Chondrocyte (in vitro differentiated cells): ENCODE measurements at regions not wholly inside any gene's neighbourhood (a gene's known extent, or its start where the extent isn't known, plus 50 kb on each side); places are given as distances from the start of the nearest gene placed in this dataset.

ENCODE experiments used
- DNase-seq: peaks from one replicate; pipeline ENCODE4 v3.0.0; 2021; ENCODE audit warnings: mixed read lengths, low spot score
- H3K27ac Mint-ChIP-seq: one replicate; pipeline ENCODE4 v1.8.0; 2021; ENCODE audit warnings: mild to moderate bottlenecking, moderate library complexity, mixed read lengths; ENCODE audit not compliant: unreplicated experiment
- H3K27me3 Mint-ChIP-seq: 2 replicates; pipeline ENCODE4 v1.8.0; 2021; ENCODE audit warnings: low read depth, mixed read lengths
- H3K36me3 Mint-ChIP-seq: 2 replicates; pipeline ENCODE4 v1.8.0; 2021; ENCODE audit warnings: low read depth, mixed read lengths
- H3K4me1 Mint-ChIP-seq: 2 replicates; pipeline ENCODE4 v1.8.0; 2021; ENCODE audit warnings: low read depth, mild to moderate bottlenecking, mixed read lengths
- H3K4me3 Mint-ChIP-seq: one replicate; pipeline ENCODE4 v1.8.0; 2021; ENCODE audit warnings: mild to moderate bottlenecking, moderate library complexity, mixed read lengths; ENCODE audit not compliant: unreplicated experiment
- H3K9me3 Mint-ChIP-seq: 2 replicates; pipeline ENCODE4 v1.8.0; 2021; ENCODE audit warnings: low read depth, mixed read lengths
- CTCF ChIP-seq: fragments of 200-600 bp; sonication (generic); IDR thresholded peaks from 2 replicates; pipeline ENCODE4 v1.5.0; 2021; ENCODE audit warnings: antibody characterized with exemption, mild to moderate bottlenecking, moderate library complexity

DNA sequence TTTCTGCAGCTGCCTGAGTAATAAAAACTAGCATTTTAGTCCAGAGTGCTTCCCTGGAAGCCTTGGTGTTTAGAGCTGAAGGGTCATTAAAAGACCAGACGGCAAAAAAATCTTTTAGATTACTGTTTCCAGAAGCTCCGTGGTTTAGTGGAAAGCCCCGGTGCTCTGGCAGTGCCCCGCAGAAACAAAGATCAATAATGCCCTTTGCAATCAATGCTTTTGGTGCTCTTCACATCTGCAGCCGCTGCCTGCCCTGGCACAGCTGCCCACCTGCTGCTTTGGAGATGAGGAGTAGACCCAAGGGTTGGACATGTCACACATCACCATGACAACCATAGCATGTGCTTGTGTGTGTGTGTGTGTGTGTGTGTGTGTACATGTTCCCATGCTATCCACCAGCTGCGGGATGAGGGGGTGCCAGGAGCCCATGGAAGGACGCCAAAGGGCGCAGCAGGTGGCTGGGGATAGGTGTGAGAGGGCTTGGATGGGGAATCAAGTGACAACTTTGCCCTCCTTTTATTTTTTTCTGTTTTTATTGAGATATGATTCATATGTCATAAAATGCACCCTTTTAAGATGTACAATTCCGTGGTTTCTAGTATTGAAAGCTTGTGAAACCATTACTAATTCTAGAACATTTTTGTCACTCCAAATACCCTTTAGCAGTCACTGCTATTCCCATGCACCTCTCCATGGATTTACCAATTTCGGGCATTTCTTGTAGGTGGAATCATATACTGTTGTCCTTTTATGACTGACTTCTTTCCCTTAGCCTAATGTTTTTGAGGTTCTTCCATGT lies 75.7 kb upstream of the KLHL25 start:
- H3K4me3 Mint-ChIP-seq = no peak overlapping the region
- DNase-seq = no peak
- no peaks in the 10 kb centered on the region for H3K4me1 Mint-ChIP-seq
- H3K9me3 Mint-ChIP-seq = no peaks in the 10 kb centered on the region
- TF ChIP-seq CTCF = no peak
- peaks cover 47% of the 10 kb centered on the region for H3K27me3 Mint-ChIP-seq
- H3K36me3 Mint-ChIP-seq = no peaks in the 10 kb centered on the region
- no peak overlapping the region for H3K27ac Mint-ChIP-seq

DNA sequence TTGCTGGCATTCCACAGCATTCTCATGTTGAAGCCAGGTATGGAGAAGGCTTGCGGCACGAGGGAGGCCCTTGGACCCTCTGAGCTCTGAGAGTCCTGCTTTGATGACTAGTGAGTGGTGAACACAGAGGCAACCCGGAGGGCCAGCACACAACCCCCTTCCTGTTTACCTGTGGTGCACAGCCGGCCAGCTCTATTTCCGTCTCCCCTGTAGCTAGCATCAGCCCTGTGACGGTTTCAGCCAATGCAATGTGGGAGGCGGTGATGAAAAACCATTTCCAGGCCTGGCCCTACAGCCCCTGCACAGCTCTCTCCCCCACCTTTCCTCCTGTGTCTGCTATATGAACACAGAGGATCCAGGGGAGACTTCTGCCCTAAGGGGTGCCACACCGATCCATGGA lies 76.8 kb upstream of the KLHL25 start:
- Mint-ChIP-seq H3K9me3 (no peaks in the 10 kb centered on the region), H3K27ac (no peak overlapping the region), H3K27me3 (peaks cover 46% of the 10 kb centered on the region), H3K4me3 (no peak overlapping the region), H3K4me1 (no peaks in the 10 kb centered on the region), H3K36me3 (no peaks in the 10 kb centered on the region)
- no peak for DNase-seq
- TF ChIP-seq CTCF = no peak

DNA sequence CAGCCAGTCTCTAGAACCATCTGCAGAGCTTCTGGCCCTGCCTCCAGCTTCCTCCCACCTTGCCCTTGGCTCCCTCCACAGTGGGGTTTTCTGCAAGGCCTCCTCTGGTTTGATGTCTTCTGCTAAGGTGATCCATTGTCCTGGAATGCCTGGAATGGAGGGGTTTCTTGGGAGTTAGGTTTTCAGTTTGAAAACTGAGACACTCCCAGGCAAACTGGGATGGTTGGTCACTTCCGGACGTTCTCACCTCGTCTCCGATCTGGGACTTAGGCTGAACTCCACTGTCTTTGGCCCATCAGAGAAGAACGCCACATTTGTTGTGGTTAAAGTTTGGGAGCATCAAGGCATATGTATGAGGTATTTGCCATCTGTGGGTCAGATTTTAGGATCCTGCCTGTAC lies 77.4 kb upstream of the KLHL25 start:
- H3K36me3 Mint-ChIP-seq = no peaks in the 10 kb centered on the region
- no peak for TF ChIP-seq CTCF
- peaks cover 47% of the 10 kb centered on the region for H3K27me3 Mint-ChIP-seq
- H3K27ac Mint-ChIP-seq = no peak overlapping the region
- no peaks in the 10 kb centered on the region for H3K4me1 Mint-ChIP-seq
- H3K4me3 Mint-ChIP-seq = no peak overlapping the region
- no peak for DNase-seq
- H3K9me3 Mint-ChIP-seq = no peaks in the 10 kb centered on the region

DNA sequence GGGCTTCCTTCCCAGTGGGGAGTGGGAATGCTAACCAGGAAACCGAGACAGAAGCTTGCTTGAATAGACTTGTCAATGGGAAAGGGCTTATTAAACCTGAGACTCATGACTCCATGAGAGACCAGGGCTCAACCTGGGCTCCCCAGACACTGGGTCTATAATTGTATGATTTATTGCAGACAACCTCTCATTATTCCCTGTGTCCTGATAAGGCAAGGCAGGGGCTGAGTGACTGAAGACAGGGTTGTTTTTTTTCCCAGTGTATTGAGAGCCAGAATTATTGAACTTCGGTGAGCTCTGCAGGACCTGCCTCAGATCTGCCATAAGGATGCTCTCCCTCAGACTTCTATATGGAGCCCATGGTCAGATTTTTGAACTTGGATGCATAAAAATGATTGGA lies 79.5 kb upstream of the KLHL25 start:
- H3K9me3 Mint-ChIP-seq = no peaks in the 10 kb centered on the region
- no peak overlapping the region for H3K27ac Mint-ChIP-seq
- no peak for TF ChIP-seq CTCF
- DNase-seq = no peak
- no peak overlapping the region for H3K4me3 Mint-ChIP-seq
- H3K36me3 Mint-ChIP-seq = no peaks in the 10 kb centered on the region
- peaks cover 34% of the 10 kb centered on the region for H3K27me3 Mint-ChIP-seq
- H3K4me1 Mint-ChIP-seq = peaks cover 1% of the 10 kb centered on the region

GRCh38 chr15:85875756-85876155 lies 81.0 kb upstream of the KLHL25 start:
- Mint-ChIP-seq H3K27me3 (peaks cover 37% of the 10 kb centered on the region), H3K4me1 (peaks cover 4% of the 10 kb centered on the region), H3K36me3 (no peaks in the 10 kb centered on the region), H3K27ac (no peak overlapping the region), H3K9me3 (no peaks in the 10 kb centered on the region), H3K4me3 (no peak overlapping the region)
- TF ChIP-seq CTCF = no peak
- DNase-seq = no peak
